Body of pancreas (tissue), 4 donors: ENCODE measurements at regions not wholly inside any gene's neighbourhood (a gene's known extent, or its start where the extent isn't known, plus 50 kb on each side); places are given as distances from the start of the nearest gene placed in this dataset.

ENCODE experiments used
- CTCF ChIP-seq, 7 experiments: fragments of 450-650 bp in 4 of 7; fragments of 200-600 bp in 3 of 7; sonication (generic) in 3 of 7; IDR thresholded peaks; one replicate each; pipeline ENCODE4 v1.5.1; 2016 to 2019; ENCODE audit warnings: antibody characterized with exemption in 7 of 7
- POLR2A ChIP-seq, 3 donors: fragments of 450-650 bp; IDR thresholded peaks; one replicate each; pipeline ENCODE4 v1.6.1; 2016; ENCODE audit warnings: antibody characterized with exemption in 3 of 3, mild to moderate bottlenecking in 2 of 3

GRCh38 chr11:24091594-24091993 is 405.3 kb upstream of the LUZP2 start:
- TF ChIP-seq CTCF (IDR thresholded peaks at IDR 0.05) (no peak), POLR2A (IDR thresholded peaks at IDR 0.05) (no peak)
